OCI-LY7 (cell line): ENCODE measurements at regions not wholly inside any gene's neighbourhood (a gene's known extent, or its start where the extent isn't known, plus 50 kb on each side); places are given as distances from the start of the nearest gene placed in this dataset.

Source experiments
- BruUV-seq: library from RNA; stranded (reverse); fragments of 400-500 nt; replicated peaks from 2 replicates; lab custom pipeline; 2021; lab: Mats Ljungman, UMichigan
- CTCF ChIA-PET: fragments of 300-600 bp; sonication (Branson Sonifier 250); formaldehyde crosslinking; loops from one replicate; lab custom pipeline; 2022; ENCODE audit warnings: antibody characterized with exemption; ENCODE audit not compliant: unreplicated experiment; lab: Charles Lee
- POLR2A ChIA-PET: fragments of 300-600 bp; sonication (Branson Sonifier 250); formaldehyde crosslinking; loops from one replicate; lab custom pipeline; 2022; ENCODE audit warnings: antibody characterized with exemption; lab: Charles Lee
- DNase-seq: peaks from one replicate; pipeline ENCODE4 v3.0.0-alpha.2; 2015; ENCODE audit warnings: low spot score
- H2AFZ ChIP-seq: fragments of 200-600 bp; sonication (generic), shearing (Covaris generic); 2 replicates; pipeline ENCODE4 v1.6.1; 2014; ENCODE audit warnings: mild to moderate bottlenecking, antibody characterized with exemption, low read length, moderate library complexity
- H3K27ac ChIP-seq: fragments of 200-600 bp; sonication (generic); 2 replicates; pipeline ENCODE4 v1.5.1; 2014; ENCODE audit warnings: mixed run types, low read depth, mild to moderate bottlenecking, moderate library complexity, low read length, inconsistent platforms; ENCODE audit not compliant: poor library complexity, severe bottlenecking
- H3K36me3 ChIP-seq: fragments of 200-600 bp; sonication (generic); 2 replicates; pipeline ENCODE4 v1.6.1; 2014; ENCODE audit warnings: mild to moderate bottlenecking, antibody characterized with exemption, low read length, moderate library complexity, mixed read lengths; ENCODE audit not compliant: insufficient read depth
- H3K4me1 ChIP-seq: fragments of 200-600 bp; sonication (generic); 2 replicates; pipeline ENCODE4 v1.5.1; 2014; ENCODE audit warnings: mild to moderate bottlenecking, low read length; ENCODE audit not compliant: insufficient read depth, poor library complexity, severe bottlenecking
- H3K4me2 ChIP-seq: fragments of 200-600 bp; sonication (generic); 2 replicates; pipeline ENCODE4 v1.6.1; 2014; ENCODE audit warnings: mild to moderate bottlenecking, low read length
- H3K4me3 ChIP-seq: fragments of 200-600 bp; sonication (generic); 2 replicates; pipeline ENCODE4 v1.5.1; 2014; ENCODE audit warnings: mild to moderate bottlenecking, low read depth, low read length; ENCODE audit not compliant: poor library complexity, severe bottlenecking
- H3K79me2 ChIP-seq: fragments of 200-600 bp; sonication (generic); 2 replicates; pipeline ENCODE4 v1.6.1; 2016; ENCODE audit warnings: low read depth, mild to moderate bottlenecking, low read length, moderate library complexity, mixed read lengths; ENCODE audit not compliant: insufficient read depth
- H3K9me2 ChIP-seq: fragments of 200-600 bp; sonication (generic); 2 replicates; pipeline ENCODE4 v1.6.1; 2016; ENCODE audit warnings: mild to moderate bottlenecking, low read length, mixed read lengths; ENCODE audit not compliant: insufficient read depth
- H3K9me3 ChIP-seq: fragments of 200-600 bp; sonication (generic); 2 replicates; pipeline ENCODE4 v1.6.1; 2014; ENCODE audit warnings: mild to moderate bottlenecking, mixed run types, low read length, mixed read lengths
- H4K20me1 ChIP-seq: fragments of 200-600 bp; sonication (generic); 2 replicates; pipeline ENCODE4 v1.6.1; 2014; ENCODE audit warnings: mild to moderate bottlenecking, antibody characterized with exemption, low read length, moderate library complexity, mixed read lengths; ENCODE audit not compliant: insufficient read depth
- CTCF ChIP-seq: fragments of 200-600 bp; sonication (generic); conservative IDR thresholded peaks from 2 replicates; pipeline ENCODE4 v1.5.1; 2014; ENCODE audit warnings: mild to moderate bottlenecking, antibody characterized with exemption, low read length, moderate library complexity, mixed read lengths
- EZH2phosphoT487 ChIP-seq: fragments of 200-600 bp; sonication (generic); IDR thresholded peaks from 2 replicates; pipeline ENCODE4 v1.6.1; 2018; ENCODE audit warnings: low read depth, borderline replicate concordance, mild to moderate bottlenecking, mixed run types, antibody characterized with exemption, low read length, moderate library complexity, mixed read lengths
- intact Hi-C: fragments of 100-400 bp; cut with micrococcal nuclease; formaldehyde crosslinking; loops from one replicate; pipeline ENCODE4 v1.10.0; 2022; ENCODE audit not compliant: unreplicated experiment

GRCh38 chr4:138815811-138816210 lies 199.8 kb upstream of the NOCT start:
- Histone ChIP-seq H2AFZ (no peak overlapping the region), H4K20me1 (no peaks in the 10 kb centered on the region), H3K27ac (no peak overlapping the region), H3K4me1 (no peaks in the 10 kb centered on the region), H3K4me2 (no peak overlapping the region), H3K79me2 (no peaks in the 10 kb centered on the region), H3K36me3 (no peaks in the 10 kb centered on the region), H3K9me2 (no peaks in the 10 kb centered on the region), H3K4me3 (no peak overlapping the region), H3K9me3 (no peaks in the 10 kb centered on the region)
- no peak for DNase-seq
- intact Hi-C loops, result no loop called here
- ChIA-PET CTCF (no interaction called here), POLR2A (no interaction called here)
- TF ChIP-seq EZH2phosphoT487 (no peak), CTCF (no peak)
- BruUV-seq, result no TSS peak

- DNase-seq, result no peak
- Histone ChIP-seq H3K4me1 (no peaks in the 10 kb centered on the region), H3K4me2 (no peak overlapping the region), H4K20me1 (no peaks in the 10 kb centered on the region), H3K79me2 (no peaks in the 10 kb centered on the region), H3K9me3 (no peaks in the 10 kb centered on the region), H2AFZ (no peak overlapping the region), H3K36me3 (no peaks in the 10 kb centered on the region), H3K27ac (no peak overlapping the region), H3K9me2 (no peaks in the 10 kb centered on the region), H3K4me3 (no peak overlapping the region)
- ChIA-PET CTCF (no interaction called here), POLR2A (no interaction called here)
- BruUV-seq, result no TSS peak
- intact Hi-C loops, result no loop called here
- TF ChIP-seq CTCF (no peak), EZH2phosphoT487 (no peak)
Measured at GRCh38 chr4:138805736-138806135, 209.8 kb upstream of the NOCT start.

- CTCF ChIA-PET, result no interaction called here
- no peak for DNase-seq
Measured at GRCh38 chr4:138804711-138805110, 210.9 kb upstream of the NOCT start.

More at GRCh38 chr4:138804711-138805110, 210.9 kb upstream of the NOCT start:
- no peak overlapping the region for H2AFZ ChIP-seq
- no peaks in the 10 kb centered on the region for H3K79me2 ChIP-seq
- H3K9me3 ChIP-seq, result no peaks in the 10 kb centered on the region
- H3K4me1 ChIP-seq, result no peaks in the 10 kb centered on the region
- no peaks in the 10 kb centered on the region for H3K9me2 ChIP-seq
- BruUV-seq, result no TSS peak
- POLR2A ChIA-PET, result interaction anchor here (0.6 to 0.7 kb wide), 2 partner anchors 168 to 827 kb away, joined by 3 read pairs; no protein-coding TSS in a partner anchor
- no peak for TF ChIP-seq CTCF
- no peak for TF ChIP-seq EZH2phosphoT487
- no peaks in the 10 kb centered on the region for H3K36me3 ChIP-seq
- H3K27ac ChIP-seq, result no peak overlapping the region
- H4K20me1 ChIP-seq, result no peaks in the 10 kb centered on the region
- intact Hi-C loops, result no loop called here
- no peak overlapping the region for H3K4me3 ChIP-seq
- no peak overlapping the region for H3K4me2 ChIP-seq
